ENCODE measurements at regions not wholly inside any gene's neighbourhood (a gene's known extent, or its start where the extent isn't known, plus 50 kb on each side); places are given as distances from the start of the nearest gene placed in this dataset.

GRCh38 chr5:86997516-86997915, 270.2 kb upstream of the RASA1 start:
- TF ChIP-seq, protein P1, sequence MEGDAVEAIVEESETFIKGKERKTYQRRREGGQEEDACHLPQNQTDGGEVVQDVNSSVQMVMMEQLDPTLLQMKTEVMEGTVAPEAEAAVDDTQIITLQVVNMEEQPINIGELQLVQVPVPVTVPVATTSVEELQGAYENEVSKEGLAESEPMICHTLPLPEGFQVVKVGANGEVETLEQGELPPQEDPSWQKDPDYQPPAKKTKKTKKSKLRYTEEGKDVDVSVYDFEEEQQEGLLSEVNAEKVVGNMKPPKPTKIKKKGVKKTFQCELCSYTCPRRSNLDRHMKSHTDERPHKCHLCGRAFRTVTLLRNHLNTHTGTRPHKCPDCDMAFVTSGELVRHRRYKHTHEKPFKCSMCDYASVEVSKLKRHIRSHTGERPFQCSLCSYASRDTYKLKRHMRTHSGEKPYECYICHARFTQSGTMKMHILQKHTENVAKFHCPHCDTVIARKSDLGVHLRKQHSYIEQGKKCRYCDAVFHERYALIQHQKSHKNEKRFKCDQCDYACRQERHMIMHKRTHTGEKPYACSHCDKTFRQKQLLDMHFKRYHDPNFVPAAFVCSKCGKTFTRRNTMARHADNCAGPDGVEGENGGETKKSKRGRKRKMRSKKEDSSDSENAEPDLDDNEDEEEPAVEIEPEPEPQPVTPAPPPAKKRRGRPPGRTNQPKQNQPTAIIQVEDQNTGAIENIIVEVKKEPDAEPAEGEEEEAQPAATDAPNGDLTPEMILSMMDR (IDR thresholded peaks at IDR 0.05): no peak
- TF ChIP-seq POLR2AphosphoS5 (IDR thresholded peaks at IDR 0.05; ENCODE audit: low read depth, low read length): no peak
- TF ChIP-seq, protein P2, sequence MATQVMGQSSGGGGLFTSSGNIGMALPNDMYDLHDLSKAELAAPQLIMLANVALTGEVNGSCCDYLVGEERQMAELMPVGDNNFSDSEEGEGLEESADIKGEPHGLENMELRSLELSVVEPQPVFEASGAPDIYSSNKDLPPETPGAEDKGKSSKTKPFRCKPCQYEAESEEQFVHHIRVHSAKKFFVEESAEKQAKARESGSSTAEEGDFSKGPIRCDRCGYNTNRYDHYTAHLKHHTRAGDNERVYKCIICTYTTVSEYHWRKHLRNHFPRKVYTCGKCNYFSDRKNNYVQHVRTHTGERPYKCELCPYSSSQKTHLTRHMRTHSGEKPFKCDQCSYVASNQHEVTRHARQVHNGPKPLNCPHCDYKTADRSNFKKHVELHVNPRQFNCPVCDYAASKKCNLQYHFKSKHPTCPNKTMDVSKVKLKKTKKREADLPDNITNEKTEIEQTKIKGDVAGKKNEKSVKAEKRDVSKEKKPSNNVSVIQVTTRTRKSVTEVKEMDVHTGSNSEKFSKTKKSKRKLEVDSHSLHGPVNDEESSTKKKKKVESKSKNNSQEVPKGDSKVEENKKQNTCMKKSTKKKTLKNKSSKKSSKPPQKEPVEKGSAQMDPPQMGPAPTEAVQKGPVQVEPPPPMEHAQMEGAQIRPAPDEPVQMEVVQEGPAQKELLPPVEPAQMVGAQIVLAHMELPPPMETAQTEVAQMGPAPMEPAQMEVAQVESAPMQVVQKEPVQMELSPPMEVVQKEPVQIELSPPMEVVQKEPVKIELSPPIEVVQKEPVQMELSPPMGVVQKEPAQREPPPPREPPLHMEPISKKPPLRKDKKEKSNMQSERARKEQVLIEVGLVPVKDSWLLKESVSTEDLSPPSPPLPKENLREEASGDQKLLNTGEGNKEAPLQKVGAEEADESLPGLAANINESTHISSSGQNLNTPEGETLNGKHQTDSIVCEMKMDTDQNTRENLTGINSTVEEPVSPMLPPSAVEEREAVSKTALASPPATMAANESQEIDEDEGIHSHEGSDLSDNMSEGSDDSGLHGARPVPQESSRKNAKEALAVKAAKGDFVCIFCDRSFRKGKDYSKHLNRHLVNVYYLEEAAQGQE (IDR thresholded peaks at IDR 0.05; ENCODE audit: insufficient read depth in 1 of 2, low read depth in 2 of 2, low read length in 1 of 2): no peak
- no peak for TF ChIP-seq SIN3A (IDR thresholded peaks at IDR 0.05; ENCODE audit: borderline replicate concordance, insufficient read depth, low read depth, low read length)
- no peak for TF ChIP-seq TCF7L2 (IDR thresholded peaks at IDR 0.05; ENCODE audit: low read depth, low read length)
